HUES6 (cell line): ENCODE measurements at regions not wholly inside any gene's neighbourhood (a gene's known extent, or its start where the extent isn't known, plus 50 kb on each side); places are given as distances from the start of the nearest gene placed in this dataset.

ENCODE experiments used
- H3K27ac ChIP-seq: 2 replicates; pipeline ENCODE4 v1.7.0; 2013; ENCODE audit warnings: low read depth, mild to moderate bottlenecking, low read length, inconsistent platforms
- H3K27me3 ChIP-seq: 2 replicates; pipeline ENCODE4 v1.6.1; 2013; ENCODE audit warnings: low read length; ENCODE audit not compliant: control insufficient read depth, insufficient read depth
- H3K36me3 ChIP-seq: 2 replicates; pipeline ENCODE4 v1.6.1; 2013; ENCODE audit warnings: low read length; ENCODE audit not compliant: control insufficient read depth, insufficient read depth
- H3K4me1 ChIP-seq: 2 replicates; pipeline ENCODE4 v1.6.1; 2013; ENCODE audit warnings: low read length; ENCODE audit not compliant: control insufficient read depth, insufficient read depth
- H3K4me3 ChIP-seq: 2 replicates; pipeline ENCODE4 v1.5.1; 2013; ENCODE audit warnings: low read depth, low read length
- H3K9ac ChIP-seq: one replicate; pipeline ENCODE4 v1.6.1; 2013; ENCODE audit warnings: mild to moderate bottlenecking, low read length
- H3K9me3 ChIP-seq: 2 replicates; pipeline ENCODE4 v1.6.1; 2013; ENCODE audit warnings: low read depth, low read length; ENCODE audit not compliant: control insufficient read depth, insufficient read depth

GRCh38 chr12:23098517-23098916 lies 473.5 kb downstream of the ETNK1 start:
- Histone ChIP-seq H3K9ac (no peak overlapping the region), H3K9me3 (no peaks in the 10 kb centered on the region), H3K4me1 (peaks cover 35% of the 10 kb centered on the region), H3K36me3 (no peaks in the 10 kb centered on the region), H3K4me3 (no peak overlapping the region), H3K27ac (no peak overlapping the region), H3K27me3 (no peaks in the 10 kb centered on the region)

- peaks cover 35% of the 10 kb centered on the region for H3K4me1 ChIP-seq
- H3K36me3 ChIP-seq, result no peaks in the 10 kb centered on the region
- H3K4me3 ChIP-seq, result no peak overlapping the region
- peak overlapping the region; percentile 23 for H3K9ac ChIP-seq
- H3K9me3 ChIP-seq, result no peaks in the 10 kb centered on the region
- H3K27ac ChIP-seq, result peak overlapping the region; percentile 3; the same call in 1 of the 2 replicates
- H3K27me3 ChIP-seq, result no peaks in the 10 kb centered on the region
These were observed 474.1 kb downstream of the ETNK1 start for GRCh38 chr12:23099104-23099503.

GRCh38 chr12:23099604-23100003 lies 474.6 kb downstream of the ETNK1 start:
- Histone ChIP-seq H3K9me3 (no peaks in the 10 kb centered on the region), H3K36me3 (no peaks in the 10 kb centered on the region), H3K9ac (no peak overlapping the region), H3K27ac (peak overlapping the region; percentile 16; the same call in 1 of the 2 replicates), H3K4me3 (no peak overlapping the region), H3K27me3 (no peaks in the 10 kb centered on the region), H3K4me1 (peaks cover 35% of the 10 kb centered on the region)

- H3K4me3 ChIP-seq, result no peak overlapping the region
- no peaks in the 10 kb centered on the region for H3K9me3 ChIP-seq
- peaks cover 4% of the 10 kb centered on the region; the same call in 1 of the 2 replicates for H3K4me1 ChIP-seq
- H3K9ac ChIP-seq, result no peak overlapping the region
- H3K36me3 ChIP-seq, result no peaks in the 10 kb centered on the region
- no peak overlapping the region for H3K27ac ChIP-seq
- no peaks in the 10 kb centered on the region for H3K27me3 ChIP-seq
These were observed 484.0 kb downstream of the ETNK1 start for GRCh38 chr12:23108957-23109356.

GRCh38 chr12:23113781-23114180 lies 488.8 kb downstream of the ETNK1 start:
- no peaks in the 10 kb centered on the region for H3K9me3 ChIP-seq
- H3K36me3 ChIP-seq, result no peaks in the 10 kb centered on the region
- no peak overlapping the region for H3K27ac ChIP-seq
- H3K9ac ChIP-seq, result no peak overlapping the region
- no peaks in the 10 kb centered on the region for H3K27me3 ChIP-seq
- H3K4me1 ChIP-seq, result peaks cover 7% of the 10 kb centered on the region
- no peak overlapping the region for H3K4me3 ChIP-seq

GRCh38 chr12:23115984-23116383 lies 491.0 kb downstream of the ETNK1 start:
- Histone ChIP-seq H3K27me3 (no peaks in the 10 kb centered on the region), H3K9ac (no peak overlapping the region), H3K4me1 (peaks cover 7% of the 10 kb centered on the region), H3K27ac (no peak overlapping the region), H3K9me3 (no peaks in the 10 kb centered on the region), H3K4me3 (no peak overlapping the region), H3K36me3 (no peaks in the 10 kb centered on the region)

- no peaks in the 10 kb centered on the region for H3K27me3 ChIP-seq
- no peaks in the 10 kb centered on the region for H3K9me3 ChIP-seq
- no peak overlapping the region for H3K9ac ChIP-seq
- H3K36me3 ChIP-seq, result no peaks in the 10 kb centered on the region
- no peak overlapping the region for H3K27ac ChIP-seq
- no peak overlapping the region for H3K4me3 ChIP-seq
- H3K4me1 ChIP-seq, result peaks cover 20% of the 10 kb centered on the region; the same call in 1 of the 2 replicates
These were observed 501.8 kb downstream of the ETNK1 start for GRCh38 chr12:23126794-23127193.

- H3K27me3 ChIP-seq, result no peaks in the 10 kb centered on the region
- H3K4me3 ChIP-seq, result no peak overlapping the region
- no peaks in the 10 kb centered on the region for H3K9me3 ChIP-seq
- H3K27ac ChIP-seq, result no peak overlapping the region
- H3K9ac ChIP-seq, result no peak overlapping the region
- no peaks in the 10 kb centered on the region for H3K36me3 ChIP-seq
- peaks cover 20% of the 10 kb centered on the region; the same call in 1 of the 2 replicates for H3K4me1 ChIP-seq
These were observed 502.7 kb downstream of the ETNK1 start for GRCh38 chr12:23127701-23128100.

GRCh38 chr12:23128462-23128861 lies 503.5 kb downstream of the ETNK1 start:
- no peaks in the 10 kb centered on the region for H3K9me3 ChIP-seq
- H3K27ac ChIP-seq, result no peak overlapping the region
- H3K9ac ChIP-seq, result no peak overlapping the region
- H3K4me1 ChIP-seq, result peaks cover 20% of the 10 kb centered on the region; the same call in 1 of the 2 replicates
- no peak overlapping the region for H3K4me3 ChIP-seq
- H3K36me3 ChIP-seq, result no peaks in the 10 kb centered on the region
- no peaks in the 10 kb centered on the region for H3K27me3 ChIP-seq

GRCh38 chr12:23132357-23132756 lies 507.4 kb downstream of the ETNK1 start:
- peaks cover 20% of the 10 kb centered on the region; the same call in 1 of the 2 replicates for H3K4me1 ChIP-seq
- no peak overlapping the region for H3K9ac ChIP-seq
- no peak overlapping the region for H3K27ac ChIP-seq
- H3K36me3 ChIP-seq, result no peaks in the 10 kb centered on the region
- H3K27me3 ChIP-seq, result no peaks in the 10 kb centered on the region
- H3K9me3 ChIP-seq, result no peaks in the 10 kb centered on the region
- H3K4me3 ChIP-seq, result no peak overlapping the region

GRCh38 chr12:23133471-23133870 lies 508.5 kb downstream of the ETNK1 start:
- Histone ChIP-seq H3K36me3 (no peaks in the 10 kb centered on the region), H3K27ac (no peak overlapping the region), H3K4me3 (no peak overlapping the region), H3K9me3 (no peaks in the 10 kb centered on the region), H3K4me1 (peaks cover 13% of the 10 kb centered on the region; the same call in 1 of the 2 replicates), H3K27me3 (no peaks in the 10 kb centered on the region), H3K9ac (no peak overlapping the region)

GRCh38 chr12:23139026-23139425 lies 514.1 kb downstream of the ETNK1 start:
- H3K27me3 ChIP-seq, result no peaks in the 10 kb centered on the region
- no peak overlapping the region for H3K9ac ChIP-seq
- H3K27ac ChIP-seq, result no peak overlapping the region
- H3K9me3 ChIP-seq, result peaks cover 6% of the 10 kb centered on the region
- no peaks in the 10 kb centered on the region for H3K4me1 ChIP-seq
- H3K4me3 ChIP-seq, result no peak overlapping the region
- no peaks in the 10 kb centered on the region for H3K36me3 ChIP-seq
